Epithelial cell of esophagus (primary cell): ENCODE measurements at regions not wholly inside any gene's neighbourhood (a gene's known extent, or its start where the extent isn't known, plus 50 kb on each side); places are given as distances from the start of the nearest gene placed in this dataset.

Experiments
- DNase-seq: peaks from one replicate; pipeline ENCODE4 v3.0.0; 2010; ENCODE audit warnings: low read depth
- H3K4me3 ChIP-seq: 2 replicates; pipeline ENCODE4 v1.5.1; 2011; ENCODE audit warnings: mild to moderate bottlenecking, low read length, control low read depth
- CTCF ChIP-seq: IDR thresholded peaks from 2 replicates; pipeline ENCODE4 v1.5.1; 2011; ENCODE audit warnings: low read depth, mild to moderate bottlenecking, low read length, control low read depth, inconsistent platforms; ENCODE audit not compliant: insufficient read depth; ENCODE audit errors: missing control alignments

- no peak for DNase-seq
- no peak overlapping the region for H3K4me3 ChIP-seq
- no peak for TF ChIP-seq CTCF
These were observed 221.1 kb downstream of the TM9SF2 start for GRCh38 chr13:99722338-99722818.

- no peak overlapping the region for H3K4me3 ChIP-seq
- DNase-seq = no peak
- TF ChIP-seq CTCF = no peak
These were observed 220.5 kb downstream of the TM9SF2 start for GRCh38 chr13:99721606-99722337.

- no peak for DNase-seq
- TF ChIP-seq CTCF = no peak
- no peak overlapping the region for H3K4me3 ChIP-seq
These were observed 216.8 kb downstream of the TM9SF2 start for GRCh38 chr13:99717959-99718674.

GRCh38 chr13:99709134-99709533, 207.9 kb downstream of the TM9SF2 start:
- no peak overlapping the region for H3K4me3 ChIP-seq
- TF ChIP-seq CTCF = no peak
- no peak for DNase-seq

GRCh38 chr13:99704390-99704789, 203.1 kb downstream of the TM9SF2 start:
- H3K4me3 ChIP-seq = no peak overlapping the region
- TF ChIP-seq CTCF = no peak
- DNase-seq = no peak

GRCh38 chr13:99703908-99704307, 202.6 kb downstream of the TM9SF2 start:
- no peak overlapping the region for H3K4me3 ChIP-seq
- no peak for DNase-seq
- no peak for TF ChIP-seq CTCF

- no peak for TF ChIP-seq CTCF
- no peak for DNase-seq
- no peak overlapping the region for H3K4me3 ChIP-seq
These were observed 201.5 kb downstream of the TM9SF2 start for GRCh38 chr13:99702687-99703319.
